RWPE1 (cell line): ENCODE measurements at regions not wholly inside any gene's neighbourhood (a gene's known extent, or its start where the extent isn't known, plus 50 kb on each side); places are given as distances from the start of the nearest gene placed in this dataset.

Source experiments
- CTCF ChIA-PET: fragments of 350-600 bp; sonication (Branson Sonifier 250); formaldehyde crosslinking; extraction: SDS; loops from one replicate; lab custom pipeline; 2021; lab: Yijun Ruan, JAX
- POLR2A ChIA-PET: fragments of 400-600 bp; formaldehyde crosslinking; extraction: SDS; loops from one replicate; lab custom pipeline; 2020; ENCODE audit warnings: antibody characterized with exemption; ENCODE audit not compliant: low non-redundant PET; lab: Yijun Ruan, JAX
- DNase-seq: peaks from one replicate; pipeline ENCODE4 v3.0.0; 2012; ENCODE audit warnings: low spot score
- H3K27ac ChIP-seq: fragments of 450-650 bp; 2 replicates; pipeline ENCODE4 v1.5.1; 2017
- TF ChIP-seq, protein P1 (sequence below): fragments of 450-650 bp; conservative IDR thresholded peaks from 2 replicates; pipeline ENCODE4 v1.5.1; 2017; ENCODE audit warnings: low read depth, mild to moderate bottlenecking

- no peak for DNase-seq
- no peak overlapping the region for H3K27ac ChIP-seq
- CTCF ChIA-PET, result no interaction called here
- TF ChIP-seq, protein P1, sequence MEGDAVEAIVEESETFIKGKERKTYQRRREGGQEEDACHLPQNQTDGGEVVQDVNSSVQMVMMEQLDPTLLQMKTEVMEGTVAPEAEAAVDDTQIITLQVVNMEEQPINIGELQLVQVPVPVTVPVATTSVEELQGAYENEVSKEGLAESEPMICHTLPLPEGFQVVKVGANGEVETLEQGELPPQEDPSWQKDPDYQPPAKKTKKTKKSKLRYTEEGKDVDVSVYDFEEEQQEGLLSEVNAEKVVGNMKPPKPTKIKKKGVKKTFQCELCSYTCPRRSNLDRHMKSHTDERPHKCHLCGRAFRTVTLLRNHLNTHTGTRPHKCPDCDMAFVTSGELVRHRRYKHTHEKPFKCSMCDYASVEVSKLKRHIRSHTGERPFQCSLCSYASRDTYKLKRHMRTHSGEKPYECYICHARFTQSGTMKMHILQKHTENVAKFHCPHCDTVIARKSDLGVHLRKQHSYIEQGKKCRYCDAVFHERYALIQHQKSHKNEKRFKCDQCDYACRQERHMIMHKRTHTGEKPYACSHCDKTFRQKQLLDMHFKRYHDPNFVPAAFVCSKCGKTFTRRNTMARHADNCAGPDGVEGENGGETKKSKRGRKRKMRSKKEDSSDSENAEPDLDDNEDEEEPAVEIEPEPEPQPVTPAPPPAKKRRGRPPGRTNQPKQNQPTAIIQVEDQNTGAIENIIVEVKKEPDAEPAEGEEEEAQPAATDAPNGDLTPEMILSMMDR, result no peak
- POLR2A ChIA-PET, result no interaction called here
Observed at GRCh38 chr1:234877761-234878160, 250.9 kb downstream of the TOMM20 start.

GRCh38 chr1:234875953-234876855, 252.4 kb downstream of the TOMM20 start:
- DNase-seq, result no peak
- ChIA-PET POLR2A (no interaction called here), CTCF (interaction anchor here (0.5 to 0.6 kb wide), 2 partner anchors 191 to 254 kb away, joined by 3 read pairs; no protein-coding TSS in a partner anchor)
- TF ChIP-seq, protein P1, result no peak
- H3K27ac ChIP-seq, result no peak overlapping the region

- TF ChIP-seq, protein P1, result no peak
- ChIA-PET POLR2A (no interaction called here), CTCF (interaction anchor here (0.6 kb wide), 1 partner anchor 253 kb away, joined by 3 read pairs; no protein-coding TSS in a partner anchor)
- no peak for DNase-seq
- no peak overlapping the region for H3K27ac ChIP-seq
Observed at GRCh38 chr1:234875328-234875952, 253.2 kb downstream of the TOMM20 start.

DNA sequence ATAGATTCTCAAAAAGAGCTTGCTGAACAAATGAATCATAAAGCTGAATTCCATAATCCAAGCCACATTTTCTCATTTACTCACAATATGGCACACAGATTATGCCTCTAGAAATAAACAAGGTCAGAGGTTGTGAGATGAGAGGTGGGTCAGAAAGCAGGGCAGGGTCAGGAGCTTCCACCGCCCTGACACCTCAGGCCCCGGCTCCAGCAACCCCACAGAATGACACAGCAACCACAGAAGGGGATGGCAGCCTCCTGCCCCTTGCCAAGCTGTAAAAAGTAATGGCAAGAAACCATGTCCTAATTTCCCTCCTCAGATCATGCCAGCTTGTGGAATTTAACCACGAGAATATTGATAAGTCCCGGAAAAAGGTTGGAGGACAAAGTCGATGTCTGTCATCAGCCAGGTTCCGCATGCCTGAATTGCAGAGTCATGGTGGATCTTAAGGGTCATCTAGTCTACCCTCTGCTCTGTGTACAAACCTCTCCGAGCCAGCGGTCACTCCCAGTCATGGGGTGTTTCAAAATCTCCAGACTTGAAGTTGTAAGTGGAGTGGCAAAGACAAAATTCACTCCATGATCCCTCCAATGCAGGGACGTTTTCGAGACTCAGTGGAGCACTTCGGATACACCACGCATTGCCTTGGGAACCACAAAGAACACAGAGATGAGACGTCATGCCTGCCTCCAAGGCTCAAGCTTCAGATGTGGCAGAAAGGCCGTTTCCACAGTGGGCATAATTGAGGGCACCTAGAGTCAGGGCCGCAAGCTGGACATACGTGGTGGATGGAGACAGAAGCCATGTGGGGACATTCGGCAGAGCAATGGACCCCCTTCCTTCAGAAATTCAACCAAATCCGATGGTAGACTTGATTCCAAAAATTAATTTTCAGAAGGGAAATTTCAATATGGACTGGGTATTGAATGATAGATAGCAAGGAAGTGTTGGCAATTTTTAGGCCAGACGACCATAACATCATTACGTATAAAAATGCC, 254.0 kb downstream of the TOMM20 start:
- CTCF ChIA-PET, result interaction anchor here (0.6 kb wide), 1 partner anchor 34 kb away, joined by 3 read pairs; no protein-coding TSS in a partner anchor
- TF ChIP-seq, protein P1, result no peak
- POLR2A ChIA-PET, result no interaction called here
- no peak for DNase-seq
- H3K27ac ChIP-seq, result no peak overlapping the region

- TF ChIP-seq, protein P1, result no peak
- no peak overlapping the region for H3K27ac ChIP-seq
- ChIA-PET CTCF (no interaction called here), POLR2A (no interaction called here)
- DNase-seq, result no peak
Observed at GRCh38 chr1:234871710-234872271, 256.8 kb downstream of the TOMM20 start.
